ENCODE measurements at regions not wholly inside any gene's neighbourhood (a gene's known extent, or its start where the extent isn't known, plus 50 kb on each side); places are given as distances from the start of the nearest gene placed in this dataset.
"Not testable (repeated sequence)": the region's sequence is repeated elsewhere in the genome, so short reads cannot be mapped to it uniquely, and the experiment has no call there.

DNA sequence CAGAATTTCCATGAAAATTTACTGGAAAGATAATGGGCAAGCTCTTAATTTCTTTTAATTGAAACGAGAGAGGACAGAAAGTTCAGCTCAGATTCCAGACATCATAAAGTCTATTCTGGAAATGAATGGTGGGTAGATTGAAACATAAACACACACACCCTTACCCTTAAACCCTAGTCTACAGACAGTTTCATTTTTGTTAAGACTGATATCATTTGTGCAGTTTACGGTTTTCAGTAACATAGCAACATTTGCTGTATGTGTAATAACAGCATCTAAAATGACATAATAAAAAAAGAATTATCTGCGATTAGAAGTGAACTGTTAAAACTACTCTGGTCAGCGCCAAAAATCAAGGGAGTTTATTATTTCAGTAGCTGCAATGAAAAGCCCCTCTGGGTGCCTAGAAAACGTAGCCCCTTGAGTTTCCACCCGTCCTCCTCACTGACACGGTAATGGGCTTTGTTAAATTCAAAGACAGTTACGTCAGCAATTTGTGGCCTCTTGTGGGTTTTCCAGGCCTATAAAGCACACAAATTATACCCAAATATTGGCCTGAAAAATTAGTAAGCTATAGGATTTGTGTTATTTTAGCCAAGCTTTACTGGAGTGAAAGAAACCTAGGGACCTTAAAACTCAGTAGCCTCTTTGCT lies 520.6 kb upstream of the SOX9 start:
- no peak for DNase-seq (ENCODE audit: low spot score)

DNA sequence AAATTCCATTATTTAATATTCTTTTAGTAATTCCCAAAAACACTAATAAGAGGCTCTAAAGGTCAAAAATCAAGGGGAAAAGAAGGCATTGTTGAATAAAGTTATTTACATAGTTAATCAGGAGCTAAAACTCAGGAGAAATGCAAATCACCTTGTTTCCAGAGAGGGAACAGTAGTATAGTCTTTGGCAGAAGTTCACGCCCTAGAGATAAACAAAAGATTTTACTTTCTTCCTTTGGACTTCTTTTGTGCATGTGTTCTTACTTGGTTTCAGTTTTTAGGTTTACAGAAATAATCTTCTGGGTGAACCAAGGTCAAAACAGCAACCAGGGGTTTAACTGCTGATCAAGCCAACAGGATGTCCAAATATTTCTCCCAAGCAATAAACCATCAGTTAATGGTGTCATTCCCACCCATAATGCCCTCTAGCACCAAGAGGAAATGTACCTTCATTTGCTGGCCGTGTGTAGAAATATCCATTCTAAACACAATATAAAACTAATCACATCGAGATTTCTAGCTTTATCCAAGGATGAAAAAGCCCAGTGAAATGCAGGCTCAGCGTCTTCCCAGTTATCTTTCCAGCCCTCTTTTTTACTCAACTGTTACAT lies 518.8 kb upstream of the SOX9 start:
- DNase-seq (ENCODE audit: low spot score) = no peak

DNA sequence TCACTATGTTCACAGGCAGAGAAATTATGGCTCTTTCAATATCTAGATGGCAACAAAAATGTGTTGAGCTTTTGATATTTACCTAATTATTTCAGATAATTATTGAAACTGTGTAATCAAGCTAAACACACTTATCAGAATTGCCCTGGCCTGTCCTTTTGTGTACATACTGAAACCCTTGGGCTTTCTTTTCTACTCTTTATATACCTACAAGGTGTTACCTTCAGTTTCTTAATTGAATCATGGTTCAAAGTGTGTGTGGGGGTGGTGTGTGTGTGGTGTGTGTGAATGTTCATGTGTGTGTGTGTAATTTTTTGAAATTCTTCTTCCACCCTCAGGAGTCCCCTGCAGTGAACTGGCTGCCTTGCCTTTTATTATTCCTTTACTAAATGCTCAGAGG lies 506.8 kb upstream of the SOX9 start:
- no peak for DNase-seq (ENCODE audit: low spot score)

DNA sequence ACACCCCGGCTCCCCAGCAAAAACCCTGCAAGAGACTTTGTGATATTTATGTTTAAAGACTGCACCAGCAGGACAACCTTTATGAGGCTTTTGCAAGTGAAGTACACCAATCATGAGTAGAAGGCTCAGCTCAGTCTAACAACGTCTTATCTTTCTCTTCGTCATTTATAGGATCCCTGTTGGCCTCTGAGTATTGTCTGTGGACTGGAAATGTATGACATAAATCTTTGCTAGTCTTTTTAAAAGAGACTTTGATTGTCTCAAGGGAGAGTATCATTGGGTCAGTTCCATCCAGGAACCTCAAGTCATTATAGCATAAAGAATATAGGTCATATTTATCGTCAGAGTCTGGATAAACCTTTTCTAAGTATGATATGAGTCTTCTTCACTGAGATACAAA lies 505.0 kb upstream of the SOX9 start:
- DNase-seq (ENCODE audit: low spot score) = no peak

DNA sequence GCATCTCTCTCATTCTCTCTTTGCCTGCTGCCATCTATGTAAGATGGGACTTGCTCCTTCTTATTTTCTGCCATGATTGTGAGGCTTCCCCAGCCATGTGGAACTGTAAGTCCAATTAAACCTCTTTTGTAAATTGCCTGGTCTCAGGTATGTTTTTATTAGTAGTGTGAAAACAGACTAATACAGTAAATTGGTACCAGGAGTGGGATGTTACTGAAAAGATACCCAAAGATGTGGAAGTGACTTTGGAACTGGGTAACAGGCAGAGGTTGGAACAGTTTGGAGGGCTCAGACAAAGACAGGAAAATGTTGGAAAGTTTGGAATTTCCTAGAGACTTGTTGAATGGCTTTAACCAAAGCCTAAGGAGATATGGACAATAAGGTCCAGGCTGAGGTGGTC lies 503.1 kb upstream of the SOX9 start:
- DNase-seq (ENCODE audit: low spot score) = not testable (repeated sequence)

DNA sequence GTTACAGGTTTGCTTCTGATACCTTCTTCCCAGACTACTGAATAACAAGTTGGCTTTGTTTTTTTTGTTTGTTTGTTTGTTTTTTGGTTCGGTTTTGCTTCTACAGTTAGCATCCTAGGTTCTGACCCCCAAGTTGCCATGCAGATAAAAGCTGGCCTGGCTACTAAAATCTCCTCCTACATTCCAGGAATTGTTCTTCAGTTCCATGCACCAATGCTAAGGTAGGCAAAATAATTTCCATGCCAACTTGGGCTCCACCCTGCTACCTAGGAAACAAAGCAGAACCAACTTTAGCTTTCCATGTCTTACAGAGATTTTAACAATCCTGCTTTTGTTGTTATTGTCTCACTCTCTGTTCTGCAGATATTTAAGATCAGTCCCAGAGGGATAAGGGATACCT lies 495.5 kb upstream of the SOX9 start:
- no peak for DNase-seq (ENCODE audit: low spot score)

DNA sequence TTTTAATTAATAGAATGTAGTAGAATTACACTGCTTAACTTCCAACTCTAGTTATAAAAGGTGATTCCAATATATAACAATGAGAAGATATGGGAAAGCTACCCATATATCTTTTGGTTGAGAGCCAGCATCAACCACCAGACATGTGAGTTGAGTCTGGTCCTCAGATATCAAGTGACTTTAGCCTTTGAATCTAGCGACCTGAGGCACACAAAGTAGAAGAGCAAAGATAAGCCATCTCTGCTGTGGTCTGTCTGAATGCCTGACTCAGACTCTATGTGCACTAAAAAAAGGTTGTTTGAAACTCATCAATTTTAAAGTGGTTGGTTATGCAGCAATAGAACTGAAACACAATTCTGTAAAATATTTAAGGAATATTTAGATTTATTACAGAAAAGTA lies 492.5 kb upstream of the SOX9 start:
- no peak for DNase-seq (ENCODE audit: low spot score)

DNA sequence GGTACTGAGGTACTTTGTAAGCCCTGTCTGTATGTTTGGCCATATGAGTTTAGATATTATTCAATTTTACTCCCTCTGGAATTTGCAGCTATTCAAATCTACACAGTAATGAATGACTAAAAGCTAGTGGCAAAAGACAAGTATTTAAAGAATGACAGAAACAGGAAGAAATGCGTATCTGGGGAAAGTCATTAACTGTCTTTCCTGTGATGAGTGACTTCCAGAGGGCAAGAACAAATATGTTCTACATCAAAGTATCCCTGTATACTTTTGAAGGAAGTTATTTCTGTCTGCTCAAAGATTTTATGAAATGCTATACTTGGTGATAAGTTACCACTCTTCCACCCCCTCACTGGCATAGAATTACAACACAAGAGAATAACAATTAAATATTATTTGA lies 489.3 kb upstream of the SOX9 start:
- no peak for DNase-seq (ENCODE audit: low spot score)

DNA sequence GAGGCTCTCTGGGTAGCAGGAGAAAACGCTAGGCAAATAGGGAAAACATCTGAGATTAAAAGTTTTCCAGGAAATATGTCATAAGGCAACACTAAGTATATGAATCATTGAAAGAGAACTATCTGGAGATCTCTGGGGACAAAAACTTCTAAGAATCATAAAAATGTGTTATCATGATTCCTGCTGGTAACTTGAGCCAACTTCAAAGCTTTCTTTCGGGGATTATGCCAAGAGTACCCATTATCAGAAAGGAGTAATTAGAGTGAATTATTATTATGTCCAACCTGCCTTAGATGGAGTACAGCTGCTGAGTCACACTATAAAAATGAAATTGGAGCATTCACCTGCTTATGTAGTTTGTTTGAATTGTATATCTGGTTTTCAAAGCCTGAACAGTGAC lies 488.5 kb upstream of the SOX9 start:
- DNase-seq (ENCODE audit: low spot score) = peak; percentile 55

DNA sequence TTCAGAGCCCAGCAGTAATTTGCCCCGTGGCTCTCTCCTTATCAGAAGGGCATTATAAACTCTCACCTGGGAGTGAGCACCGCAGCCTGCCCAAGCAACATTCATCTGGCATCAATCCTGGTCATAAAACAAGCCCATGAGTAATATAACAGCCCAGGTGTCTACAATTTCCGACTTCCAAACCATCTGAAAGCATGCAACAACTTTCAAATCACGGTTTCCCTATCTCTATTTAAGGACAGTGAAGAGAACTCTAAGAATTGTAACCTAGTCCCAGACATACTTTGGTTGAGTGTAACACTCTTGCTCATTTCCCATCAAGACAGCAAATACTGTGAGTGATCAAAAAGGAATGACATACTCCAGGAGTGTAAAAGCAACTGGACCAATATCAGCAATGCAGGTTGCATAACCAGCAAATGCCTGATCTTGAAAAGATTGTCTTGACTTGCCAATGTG lies 487.4 kb upstream of the SOX9 start:
- peak; percentile 45 for DNase-seq (ENCODE audit: low spot score)

DNA sequence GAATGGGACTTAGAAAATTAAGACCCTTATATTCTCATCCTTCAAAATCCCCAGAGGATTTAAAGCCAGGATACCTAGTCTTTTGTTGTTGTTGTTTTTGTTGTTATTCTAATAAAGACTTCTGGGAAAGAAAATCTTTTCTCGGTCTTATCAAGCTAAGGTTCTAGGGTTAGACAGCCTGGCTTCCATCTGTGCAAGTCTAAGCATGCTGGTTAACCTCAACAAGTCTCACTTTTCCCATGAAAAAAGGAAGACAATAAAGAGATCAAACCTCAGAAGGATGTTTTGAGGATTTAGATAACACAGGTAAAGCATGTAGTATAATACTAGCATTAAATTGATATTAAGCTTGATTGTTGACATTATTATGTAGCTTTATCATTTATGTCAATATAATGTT lies 486.4 kb upstream of the SOX9 start:
- no peak for DNase-seq (ENCODE audit: low spot score)

DNA sequence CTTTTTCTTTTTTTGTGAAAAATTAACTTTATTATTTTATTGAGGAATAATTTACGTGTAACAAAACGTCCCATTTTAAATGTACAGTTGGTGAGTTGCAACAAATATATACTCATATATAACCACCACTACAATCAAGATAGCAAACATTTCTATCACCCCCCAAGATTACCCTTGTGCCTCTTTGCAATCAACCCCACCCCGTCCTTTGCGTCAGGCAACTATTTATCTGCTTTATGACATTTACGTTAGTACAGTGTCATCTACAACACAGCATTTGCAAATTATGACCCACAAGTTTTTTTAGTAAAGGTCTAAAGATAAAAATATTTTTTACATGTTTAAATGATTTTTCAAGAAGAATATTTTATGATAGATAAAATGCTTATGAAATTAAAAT lies 485.6 kb upstream of the SOX9 start:
- DNase-seq (ENCODE audit: low spot score) = no peak

DNA sequence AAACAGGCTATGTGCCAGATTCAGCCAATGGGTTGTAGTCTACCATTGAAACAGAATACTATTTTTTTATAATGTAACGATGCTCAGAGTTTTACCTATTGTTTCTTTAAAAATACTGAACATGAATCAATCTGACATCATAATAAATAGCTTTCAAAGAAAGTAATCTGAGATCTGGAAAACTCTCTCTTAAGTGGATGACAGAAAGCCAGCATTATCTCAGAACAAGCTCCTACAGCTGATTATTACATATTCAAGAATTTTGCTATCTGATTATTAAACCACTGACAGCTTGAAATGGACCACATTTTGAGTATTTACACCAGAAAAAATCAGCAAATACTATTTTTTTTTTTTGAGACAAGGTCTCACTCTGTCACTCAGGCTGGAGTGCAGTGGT lies 484.2 kb upstream of the SOX9 start:
- DNase-seq (ENCODE audit: low spot score) = no peak

DNA sequence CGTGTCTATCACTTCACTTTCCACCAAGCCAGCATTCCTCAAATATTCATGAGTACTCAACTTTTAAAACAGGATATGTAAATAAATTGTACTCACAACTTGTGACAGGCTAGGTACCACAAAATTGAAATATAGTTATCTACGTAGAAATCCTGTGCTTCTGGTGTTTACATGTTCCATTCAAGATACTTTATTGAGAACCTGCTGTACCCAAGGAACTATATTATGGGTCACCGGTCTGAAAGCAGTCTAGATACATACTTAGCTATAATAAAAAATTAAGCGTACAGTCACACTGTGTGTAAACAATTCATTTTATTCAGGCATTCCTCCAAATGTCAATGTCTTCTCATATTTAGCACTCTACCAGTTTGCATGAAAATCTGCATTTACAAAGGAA lies 482.2 kb upstream of the SOX9 start:
- DNase-seq (ENCODE audit: low spot score) = no peak

DNA sequence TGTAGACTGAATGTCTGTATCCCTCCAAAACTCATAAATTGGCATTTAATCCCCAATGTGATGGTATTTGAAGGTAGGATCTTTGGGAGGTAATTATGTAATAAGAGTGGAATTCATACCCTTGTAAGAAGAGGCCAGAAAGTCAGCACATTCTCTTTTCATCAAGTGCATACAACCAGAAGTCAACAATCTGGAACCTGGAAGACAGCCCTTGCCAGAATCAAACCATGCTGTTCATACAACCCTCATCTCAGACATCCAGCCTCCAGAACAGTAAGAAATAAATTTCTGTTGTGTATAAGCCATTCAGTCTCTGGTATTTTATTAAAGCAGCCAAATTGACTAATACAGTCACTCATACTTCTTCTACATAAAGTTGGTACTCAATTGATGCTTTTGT lies 481.0 kb upstream of the SOX9 start:
- no peak for DNase-seq (ENCODE audit: low spot score)

DNA sequence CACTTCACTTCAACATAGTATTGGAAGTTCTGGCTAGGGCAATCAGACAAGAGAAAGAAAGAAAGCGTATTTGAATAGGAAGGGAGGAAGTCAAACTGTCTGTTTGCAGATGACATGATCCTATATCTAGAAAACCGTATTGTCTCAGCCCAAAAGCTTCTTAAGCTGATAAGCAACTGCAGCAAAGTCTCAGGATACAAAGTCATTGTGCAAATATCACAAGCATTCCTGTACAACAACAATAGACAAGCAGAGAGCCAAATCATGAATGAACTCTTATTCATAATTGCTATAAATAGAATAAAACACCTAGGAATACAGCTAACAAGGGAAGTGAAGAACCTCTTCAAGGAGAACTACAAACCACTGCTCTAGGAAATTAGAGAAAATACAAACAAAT lies 473.9 kb upstream of the SOX9 start:
- DNase-seq (ENCODE audit: low spot score) = not testable (repeated sequence)

DNA sequence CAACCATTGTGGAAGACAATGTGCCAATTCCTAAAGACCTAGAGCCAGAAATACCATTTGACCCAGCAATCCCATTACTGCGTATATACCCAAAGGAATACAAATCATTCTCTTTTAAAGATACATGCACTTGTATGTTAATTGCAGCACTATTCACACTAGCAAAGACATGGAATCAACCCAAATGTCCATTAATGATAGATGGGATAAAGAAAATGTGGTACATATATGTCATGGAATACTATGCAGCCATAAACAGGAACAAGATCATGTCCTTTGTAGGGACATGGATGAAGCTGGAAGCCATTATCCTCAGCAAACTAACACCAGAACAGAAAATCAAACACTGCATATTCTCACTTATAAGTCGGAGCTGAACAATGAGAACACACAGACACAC lies 472.5 kb upstream of the SOX9 start:
- not testable (repeated sequence) for DNase-seq (ENCODE audit: low spot score)

DNA sequence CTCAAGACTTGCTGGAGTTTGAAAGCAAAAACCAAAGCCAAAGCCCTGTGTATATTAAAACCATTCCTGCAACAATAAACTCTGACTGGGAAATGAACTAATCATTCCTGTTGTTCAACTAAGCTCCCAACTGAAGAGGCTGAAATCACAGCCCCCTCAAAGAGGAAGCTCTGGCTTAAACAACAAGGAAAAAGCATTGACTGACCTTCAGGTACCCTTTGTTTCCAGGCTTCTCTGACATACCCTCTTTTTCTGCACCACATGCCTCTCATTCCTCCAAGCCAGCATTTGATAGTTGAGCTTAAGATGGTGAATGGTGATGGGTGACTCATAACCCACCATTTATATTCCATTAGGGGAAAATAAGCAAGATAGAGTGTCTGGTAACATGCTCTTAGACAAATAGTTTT lies 470.9 kb upstream of the SOX9 start:
- no peak for DNase-seq (ENCODE audit: low spot score)

DNA sequence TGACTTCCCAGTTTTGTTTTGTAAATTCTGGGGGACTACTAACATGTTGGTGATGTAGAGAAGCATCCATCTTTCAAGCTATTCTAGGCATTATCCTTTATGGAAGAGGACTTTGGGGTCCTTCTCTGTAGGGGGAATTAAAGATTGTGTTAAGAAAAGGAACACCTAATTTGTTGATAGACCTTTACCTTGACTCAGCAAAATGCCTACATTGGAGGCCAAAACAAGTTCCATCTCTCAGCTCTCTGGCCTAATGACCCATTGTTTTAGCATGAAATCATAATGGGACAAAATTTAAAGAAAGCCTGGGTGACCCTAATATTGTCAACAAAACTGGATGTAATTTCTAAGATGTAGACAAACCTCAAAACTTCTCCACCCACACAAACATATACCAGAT lies 465.3 kb upstream of the SOX9 start:
- no peak for DNase-seq (ENCODE audit: low spot score)

DNA sequence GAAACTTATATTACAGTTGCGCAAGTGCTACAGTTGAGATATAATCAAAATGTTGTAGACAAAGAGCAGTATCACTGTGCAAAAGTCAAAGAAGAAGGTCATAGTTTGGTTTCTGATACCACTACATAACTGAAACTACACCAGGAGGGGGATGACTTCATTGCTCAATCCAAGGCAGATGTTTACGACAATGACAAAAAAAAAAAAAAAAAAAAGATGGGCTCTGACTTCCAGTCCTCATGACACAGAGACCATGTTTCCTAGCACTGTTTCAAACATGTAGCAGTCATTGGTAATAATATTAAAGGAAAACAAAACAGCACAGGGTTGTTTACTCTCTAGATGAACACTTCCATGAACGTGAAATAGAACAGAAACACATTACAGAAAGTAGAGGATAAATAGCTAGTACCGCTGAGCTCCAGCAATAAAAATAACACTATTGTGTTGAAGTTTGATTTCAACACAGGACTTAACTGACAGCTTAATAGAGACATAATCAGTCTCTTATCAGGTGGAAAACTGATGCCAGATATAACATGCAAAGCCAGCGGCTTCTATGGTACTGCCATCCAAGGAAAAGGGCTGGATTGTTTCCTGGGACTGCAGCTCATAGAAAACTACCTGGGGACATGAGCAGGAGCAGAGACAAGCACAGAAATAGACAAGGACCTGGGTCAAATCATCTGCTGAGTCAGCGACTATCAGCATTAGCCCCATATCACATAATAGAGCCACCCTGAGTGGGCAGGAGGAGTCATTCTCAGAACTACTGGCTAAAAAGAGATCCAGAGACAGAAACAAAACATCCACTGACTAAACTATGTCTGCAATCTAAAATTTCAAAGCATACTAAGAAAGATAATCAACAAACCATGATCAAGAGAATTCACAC lies 463.6 kb upstream of the SOX9 start:
- no peak for DNase-seq (ENCODE audit: low spot score)

DNA sequence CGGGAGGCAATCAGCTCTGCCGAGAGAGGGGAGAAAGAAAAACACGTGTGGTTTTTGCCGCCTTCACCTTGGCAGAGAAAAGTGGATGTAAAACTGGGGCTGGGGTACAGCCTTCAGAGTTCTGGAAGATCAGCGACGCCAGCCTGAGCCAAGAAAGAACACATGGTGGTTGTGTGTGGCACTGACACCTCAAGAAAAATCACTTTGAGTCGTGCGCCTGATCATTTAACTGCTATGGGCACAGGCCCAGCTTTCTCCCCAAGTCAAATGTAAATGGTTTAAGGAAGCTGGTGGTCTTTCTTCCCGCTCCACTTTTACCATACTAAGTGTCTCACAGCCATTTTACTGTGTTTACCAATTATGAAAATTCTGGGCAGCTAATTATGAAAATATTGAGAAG lies 461.8 kb upstream of the SOX9 start:
- no peak for DNase-seq (ENCODE audit: low spot score)

DNA sequence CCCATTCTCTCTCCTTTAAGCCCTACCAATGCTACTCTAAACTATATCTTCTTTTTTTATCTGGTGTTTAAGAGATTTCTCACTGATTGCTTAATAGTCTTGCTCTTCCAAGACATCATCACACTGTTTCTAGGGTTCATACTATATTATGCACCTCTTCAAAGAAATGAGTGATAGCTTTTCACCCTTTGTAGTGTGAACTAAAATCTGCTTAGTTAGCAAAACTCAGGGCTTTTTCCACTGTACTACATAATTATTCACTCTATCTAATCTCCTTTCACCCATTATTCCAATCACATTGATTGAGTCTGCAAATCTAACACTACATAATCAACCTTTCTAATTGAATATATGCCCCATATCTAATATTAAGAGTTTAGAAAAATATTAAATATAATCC lies 456.0 kb upstream of the SOX9 start:
- DNase-seq (ENCODE audit: low spot score) = no peak

DNA sequence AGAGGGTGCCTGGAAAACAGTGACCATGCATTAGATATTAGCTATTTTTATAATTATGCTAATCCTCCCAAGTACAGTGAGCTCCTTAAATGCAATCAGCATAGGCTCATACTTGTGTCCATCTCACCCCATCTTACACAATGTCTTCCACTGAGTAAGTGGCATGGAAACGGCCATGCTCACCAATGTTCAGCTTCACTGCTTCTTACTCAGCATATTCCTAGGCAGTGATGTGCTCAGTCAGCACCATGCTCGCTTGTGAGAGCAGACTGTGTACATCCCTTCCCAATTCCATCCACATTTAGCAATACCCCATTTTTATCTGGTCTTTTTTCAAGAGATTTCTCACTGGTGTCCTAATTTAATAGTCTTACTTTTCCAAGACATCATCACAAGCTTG lies 454.8 kb upstream of the SOX9 start:
- no peak for DNase-seq (ENCODE audit: low spot score)
